Spinal cord (tissue), 9 donors: ENCODE measurements at regions not wholly inside any gene's neighbourhood (a gene's known extent, or its start where the extent isn't known, plus 50 kb on each side); places are given as distances from the start of the nearest gene placed in this dataset.
A peak's percentile ranks its signal among the peaks of the same experiment; 100 is the strongest.

Experiments used
- DNase-seq, 6 donors: peaks; one replicate each; pipeline versions ENCODE4 v3.0.0 to v3.0.0-alpha.2; 2013 to 2015; ENCODE audit warnings: low spot score in 6 of 6, low read depth in 4 of 6
- H3K27ac ChIP-seq: one replicate; pipeline ENCODE4 v1.5.1; 2013; ENCODE audit warnings: low read depth, low read length, control low read depth
- H3K27me3 ChIP-seq: one replicate; pipeline ENCODE4 v1.6.1; 2013; ENCODE audit warnings: low read length; ENCODE audit not compliant: control insufficient read depth, insufficient read depth
- H3K36me3 ChIP-seq: one replicate; pipeline ENCODE4 v1.6.1; 2013; ENCODE audit warnings: low read length; ENCODE audit not compliant: control insufficient read depth, insufficient read depth
- H3K4me1 ChIP-seq: one replicate; pipeline ENCODE4 v1.6.1; 2013; ENCODE audit warnings: low read length; ENCODE audit not compliant: control insufficient read depth, insufficient read depth
- H3K4me3 ChIP-seq: one replicate; pipeline ENCODE4 v1.5.1; 2013; ENCODE audit warnings: low read depth, low read length, control low read depth
- H3K9me3 ChIP-seq: one replicate; pipeline ENCODE4 v1.6.1; 2013; ENCODE audit warnings: low read length; ENCODE audit not compliant: control insufficient read depth, insufficient read depth
- WGBS: methylation state at CpG from one replicate; pipeline ENCODE4 v1.1.5; 2013; ENCODE audit warnings: missing lambda C conversion rate; ENCODE audit not compliant: insufficient coverage; 5-methylcytosine and 5-hydroxymethylcytosine counted together
- donor health status: healthy.

GRCh38 chr10:112047674-112048073 is 135.9 kb downstream of the GPAM start:
- Histone ChIP-seq H3K36me3 (no peaks in the 10 kb centered on the region), H3K4me1 (no peaks in the 10 kb centered on the region), H3K9me3 (no peaks in the 10 kb centered on the region), H3K4me3 (no peak overlapping the region), H3K27ac (no peak overlapping the region), H3K27me3 (no peaks in the 10 kb centered on the region)
- no peak for DNase-seq
- 100% methylated on average over 1 of the region's 2 CpGs for WGBS

- WGBS = 100% methylated on average over 2 of the region's 5 CpGs
- Histone ChIP-seq H3K27me3 (no peaks in the 10 kb centered on the region), H3K36me3 (no peaks in the 10 kb centered on the region), H3K4me3 (no peak overlapping the region), H3K9me3 (no peaks in the 10 kb centered on the region), H3K4me1 (no peaks in the 10 kb centered on the region), H3K27ac (no peak overlapping the region)
- DNase-seq = peak in 1 of 6 donors; percentile 9
These were observed 131.4 kb downstream of the GPAM start for GRCh38 chr10:112052166-112052565.

GRCh38 chr10:112053895-112054294 is 129.7 kb downstream of the GPAM start:
- 89% methylated on average over 1 of the region's 1 CpG for WGBS
- DNase-seq = no peak
- no peak overlapping the region for H3K27ac ChIP-seq
- no peaks in the 10 kb centered on the region for H3K4me1 ChIP-seq
- H3K36me3 ChIP-seq = no peaks in the 10 kb centered on the region
- H3K4me3 ChIP-seq = no peak overlapping the region
- no peaks in the 10 kb centered on the region for H3K27me3 ChIP-seq
- no peaks in the 10 kb centered on the region for H3K9me3 ChIP-seq

GRCh38 chr10:112054516-112054915 is 129.0 kb downstream of the GPAM start:
- no peaks in the 10 kb centered on the region for H3K4me1 ChIP-seq
- no peak overlapping the region for H3K4me3 ChIP-seq
- no peaks in the 10 kb centered on the region for H3K36me3 ChIP-seq
- peak in 2 of 6 donors; percentile 21 to 76 for DNase-seq
- WGBS = 86% methylated on average over 2 of the region's 5 CpGs
- H3K9me3 ChIP-seq = no peaks in the 10 kb centered on the region
- H3K27me3 ChIP-seq = no peaks in the 10 kb centered on the region
- no peak overlapping the region for H3K27ac ChIP-seq

- Histone ChIP-seq H3K27ac (no peak overlapping the region), H3K9me3 (no peaks in the 10 kb centered on the region)
- WGBS = no CpG with 5 or more reads among the region's 2 CpGs
These were observed 126.5 kb downstream of the GPAM start for GRCh38 chr10:112057072-112057471.

GRCh38 chr10:112059220-112059619 is 124.3 kb downstream of the GPAM start:
- Histone ChIP-seq H3K4me3 (no peak overlapping the region), H3K27ac (no peak overlapping the region), H3K4me1 (no peaks in the 10 kb centered on the region), H3K9me3 (no peaks in the 10 kb centered on the region), H3K36me3 (no peaks in the 10 kb centered on the region), H3K27me3 (no peaks in the 10 kb centered on the region)
- DNase-seq = no peak
- WGBS = 95% methylated on average over 3 of the region's 6 CpGs

More at GRCh38 chr10:112057072-112057471, 126.5 kb downstream of the GPAM start:
- H3K27me3 ChIP-seq = no peaks in the 10 kb centered on the region
- H3K4me3 ChIP-seq = no peak overlapping the region
- DNase-seq = no peak
- H3K36me3 ChIP-seq = no peaks in the 10 kb centered on the region
- H3K4me1 ChIP-seq = no peaks in the 10 kb centered on the region

DNA sequence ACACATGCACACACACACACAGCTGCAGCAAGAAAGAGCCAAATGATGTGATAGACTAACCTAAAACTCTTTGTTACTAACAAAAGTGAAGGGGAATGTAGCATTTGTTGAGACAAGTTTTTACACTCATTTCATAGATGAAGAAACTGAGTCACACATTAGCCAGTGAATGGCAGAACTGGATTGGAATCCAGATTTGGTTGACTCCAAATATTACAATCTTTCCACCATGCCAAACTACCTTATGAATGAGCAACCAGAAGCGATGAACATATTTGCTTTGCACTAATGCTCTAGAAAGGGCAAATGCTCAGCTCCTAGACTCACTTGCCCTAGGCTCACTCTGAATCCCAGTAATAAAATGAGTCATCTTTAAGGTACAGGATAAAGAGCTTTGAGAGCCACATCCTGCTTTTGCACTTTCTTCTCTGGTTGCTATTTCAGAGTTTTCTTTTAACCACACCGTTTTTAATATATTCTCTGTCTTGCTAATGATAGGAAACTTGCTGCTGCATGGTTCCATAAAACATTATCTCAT is 111.9 kb downstream of the GPAM start:
- Histone ChIP-seq H3K4me3 (no peak overlapping the region), H3K27me3 (no peaks in the 10 kb centered on the region), H3K27ac (no peak overlapping the region), H3K4me1 (no peaks in the 10 kb centered on the region), H3K36me3 (no peaks in the 10 kb centered on the region), H3K9me3 (no peaks in the 10 kb centered on the region)
- 100% methylated on average over 1 of the region's 2 CpGs for whole genome bisulfite sequencing
- DNase-seq = no peak

DNA sequence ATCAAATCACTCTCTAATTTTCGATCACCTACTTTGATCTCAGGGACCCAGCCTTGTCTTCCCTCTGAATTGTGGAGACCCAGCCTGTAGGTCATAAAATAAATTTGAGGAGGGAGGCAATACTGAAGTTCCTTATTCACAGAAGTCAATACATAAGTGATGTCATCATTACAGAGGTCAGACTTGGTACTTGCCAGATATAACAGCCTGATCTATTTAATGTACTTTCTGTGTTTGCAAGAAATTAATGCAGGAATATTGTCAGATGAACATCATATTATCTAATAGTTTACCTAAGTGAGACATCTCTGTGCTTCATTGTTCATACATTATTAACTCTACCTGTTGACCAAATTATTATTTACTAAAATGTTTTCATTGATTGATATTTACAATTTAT is 105.6 kb downstream of the GPAM start:
- no peaks in the 10 kb centered on the region for H3K4me1 ChIP-seq
- no CpG with 5 or more reads among the region's 1 CpG for WGBS
- DNase-seq = no peak
- no peaks in the 10 kb centered on the region for H3K36me3 ChIP-seq
- H3K4me3 ChIP-seq = no peak overlapping the region
- H3K27ac ChIP-seq = no peak overlapping the region
- H3K27me3 ChIP-seq = no peaks in the 10 kb centered on the region
- no peaks in the 10 kb centered on the region for H3K9me3 ChIP-seq

DNA sequence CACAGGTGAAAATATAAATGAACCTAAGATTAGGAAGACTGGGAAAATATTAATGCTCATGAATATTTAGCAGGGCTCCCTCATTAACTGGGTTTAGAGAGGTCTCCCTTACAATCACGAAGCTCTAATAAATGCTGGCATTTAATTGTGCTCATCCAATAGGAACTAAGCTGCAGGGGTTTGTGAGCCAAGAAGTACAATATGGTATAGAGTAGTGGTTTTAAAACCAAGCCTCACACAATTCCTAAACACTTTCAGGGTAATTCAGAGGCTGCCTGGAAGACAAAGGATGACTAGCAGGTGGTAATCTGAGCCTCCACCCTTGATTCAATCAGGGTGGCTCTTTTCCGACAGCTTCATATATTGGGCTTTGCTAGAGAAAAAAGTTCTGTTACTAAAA is 103.3 kb downstream of the GPAM start:
- no CpG with 5 or more reads among the region's 2 CpGs for WGBS
- Histone ChIP-seq H3K36me3 (no peaks in the 10 kb centered on the region), H3K9me3 (no peaks in the 10 kb centered on the region), H3K4me3 (no peak overlapping the region), H3K4me1 (no peaks in the 10 kb centered on the region), H3K27ac (no peak overlapping the region), H3K27me3 (no peaks in the 10 kb centered on the region)
- peak in 2 of 6 donors; percentile 60 to 79 for DNase-seq

- no peak overlapping the region for H3K4me3 ChIP-seq
- H3K36me3 ChIP-seq = no peaks in the 10 kb centered on the region
- no peaks in the 10 kb centered on the region for H3K9me3 ChIP-seq
- 62% methylated on average over 5 of the region's 5 CpGs for WGBS
- peak in 2 of 6 donors; percentile 59 to 74 for DNase-seq
- no peaks in the 10 kb centered on the region for H3K4me1 ChIP-seq
- H3K27me3 ChIP-seq = no peaks in the 10 kb centered on the region
- no peak overlapping the region for H3K27ac ChIP-seq
These were observed 101.4 kb downstream of the GPAM start for GRCh38 chr10:112082120-112082519.
